HAP-1 (cell line): ENCODE measurements at regions not wholly inside any gene's neighbourhood (a gene's known extent, or its start where the extent isn't known, plus 50 kb on each side); places are given as distances from the start of the nearest gene placed in this dataset.

Experiments used
- DNase-seq, 2 experiments: peaks; one replicate each; pipeline ENCODE4 v3.0.0-alpha.2; 2016 to 2020; ENCODE audit warnings: low spot score in 2 of 2
- H3K27me3 ChIP-seq: fragments of 250-450 bp; sonication (Bioruptor Pico); 2 replicates; pipeline ENCODE4 v1.5.1; 2020; ENCODE audit warnings: low read depth, mild to moderate bottlenecking, moderate library complexity
- H3K36me3 ChIP-seq: fragments of 250-450 bp; sonication (Bioruptor Pico); replicated peaks from 2 replicates; pipeline ENCODE4 v1.5.1; 2020; ENCODE audit warnings: mild to moderate bottlenecking
- H3K4me1 ChIP-seq: fragments of 250-450 bp; sonication (Bioruptor Pico); 2 replicates; pipeline ENCODE4 v1.5.1; 2020; ENCODE audit warnings: mild to moderate bottlenecking
- H3K4me3 ChIP-seq: fragments of 250-450 bp; sonication (Bioruptor Pico); 2 replicates; pipeline ENCODE4 v1.5.1; 2020; ENCODE audit warnings: mild to moderate bottlenecking, moderate library complexity
- H3K9me3 ChIP-seq: fragments of 250-450 bp; sonication (Bioruptor Pico); 2 replicates; pipeline ENCODE4 v1.5.1; 2020; ENCODE audit warnings: mild to moderate bottlenecking, moderate library complexity
- in situ Hi-C: fragments of 300-500 bp; cut with MboI; formaldehyde crosslinking; loops from 3 replicates; pipeline ENCODE4 v1.14.3; 2020; ENCODE audit warnings: low sequenced_read_pairs, inconsistent platforms, mixed read lengths

GRCh38 chr18:10113121-10114022 lies 199.6 kb downstream of the VAPA start:
- in situ Hi-C loops: no loop called here
- no peak for DNase-seq
- H3K4me1 ChIP-seq: no peaks in the 10 kb centered on the region
- H3K27me3 ChIP-seq: no peaks in the 10 kb centered on the region
- H3K36me3 ChIP-seq: no peaks in the 10 kb centered on the region
- no peak overlapping the region for H3K4me3 ChIP-seq
- H3K9me3 ChIP-seq: no peaks in the 10 kb centered on the region; the same call in 1 of the 2 replicates

- DNase-seq: no peak
- Histone ChIP-seq H3K4me3 (no peak overlapping the region), H3K36me3 (no peaks in the 10 kb centered on the region), H3K9me3 (peaks cover 4% of the 10 kb centered on the region; the same call in 1 of the 2 replicates), H3K4me1 (no peaks in the 10 kb centered on the region), H3K27me3 (no peaks in the 10 kb centered on the region)
- in situ Hi-C loops: no loop called here
Measured at GRCh38 chr18:10114717-10115463, 201.1 kb downstream of the VAPA start.

GRCh38 chr18:10116574-10116973 lies 202.8 kb downstream of the VAPA start:
- H3K4me1 ChIP-seq: peaks cover 4% of the 10 kb centered on the region
- no peaks in the 10 kb centered on the region for H3K36me3 ChIP-seq
- H3K9me3 ChIP-seq: peaks cover 4% of the 10 kb centered on the region; the same call in 1 of the 2 replicates
- no peaks in the 10 kb centered on the region for H3K27me3 ChIP-seq
- DNase-seq: no peak
- H3K4me3 ChIP-seq: no peak overlapping the region
- in situ Hi-C loops: no loop called here

GRCh38 chr18:10119528-10119927 lies 205.7 kb downstream of the VAPA start:
- DNase-seq: no peak
- no peak overlapping the region for H3K4me3 ChIP-seq
- H3K4me1 ChIP-seq: peaks cover 4% of the 10 kb centered on the region
- in situ Hi-C loops: no loop called here
- H3K27me3 ChIP-seq: no peaks in the 10 kb centered on the region
- H3K9me3 ChIP-seq: peaks cover 4% of the 10 kb centered on the region; the same call in 1 of the 2 replicates
- no peaks in the 10 kb centered on the region for H3K36me3 ChIP-seq

GRCh38 chr18:10119991-10120390 lies 206.2 kb downstream of the VAPA start:
- DNase-seq: peak in 1 of 2 experiments; percentile 36
- H3K27me3 ChIP-seq: no peaks in the 10 kb centered on the region
- H3K36me3 ChIP-seq: no peaks in the 10 kb centered on the region
- no peak overlapping the region for H3K4me3 ChIP-seq
- in situ Hi-C loops: no loop called here
- H3K9me3 ChIP-seq: peaks cover 4% of the 10 kb centered on the region; the same call in 1 of the 2 replicates
- H3K4me1 ChIP-seq: peaks cover 4% of the 10 kb centered on the region

- H3K4me3 ChIP-seq: no peak overlapping the region
- peaks cover 4% of the 10 kb centered on the region; the same call in 1 of the 2 replicates for H3K9me3 ChIP-seq
- H3K4me1 ChIP-seq: peaks cover 4% of the 10 kb centered on the region
- no peak for DNase-seq
- in situ Hi-C loops: no loop called here
- no peaks in the 10 kb centered on the region for H3K36me3 ChIP-seq
- H3K27me3 ChIP-seq: no peaks in the 10 kb centered on the region
Measured at GRCh38 chr18:10120622-10121021, 206.8 kb downstream of the VAPA start.

GRCh38 chr18:10121028-10121427 lies 207.2 kb downstream of the VAPA start:
- H3K9me3 ChIP-seq: peaks cover 4% of the 10 kb centered on the region; the same call in 1 of the 2 replicates
- in situ Hi-C loops: no loop called here
- no peak overlapping the region for H3K4me3 ChIP-seq
- peaks cover 4% of the 10 kb centered on the region for H3K4me1 ChIP-seq
- no peaks in the 10 kb centered on the region for H3K36me3 ChIP-seq
- DNase-seq: no peak
- no peaks in the 10 kb centered on the region; the same call in 1 of the 2 replicates for H3K27me3 ChIP-seq

GRCh38 chr18:10121786-10122515 lies 208.1 kb downstream of the VAPA start:
- peaks cover 4% of the 10 kb centered on the region; the same call in 1 of the 2 replicates for H3K9me3 ChIP-seq
- in situ Hi-C loops: no loop called here
- H3K4me3 ChIP-seq: no peak overlapping the region
- peaks cover 4% of the 10 kb centered on the region for H3K4me1 ChIP-seq
- DNase-seq: no peak
- no peaks in the 10 kb centered on the region; the same call in 1 of the 2 replicates for H3K27me3 ChIP-seq
- no peaks in the 10 kb centered on the region for H3K36me3 ChIP-seq

- in situ Hi-C loops: no loop called here
- peaks cover 4% of the 10 kb centered on the region; the same call in 1 of the 2 replicates for H3K9me3 ChIP-seq
Measured at GRCh38 chr18:10122988-10123950, 209.5 kb downstream of the VAPA start.

GRCh38 chr18:10124071-10124470 lies 210.3 kb downstream of the VAPA start:
- H3K27me3 ChIP-seq: no peaks in the 10 kb centered on the region; the same call in 1 of the 2 replicates
- H3K4me1 ChIP-seq: peaks cover 4% of the 10 kb centered on the region
- in situ Hi-C loops: no loop called here
- no peak for DNase-seq
- no peaks in the 10 kb centered on the region for H3K36me3 ChIP-seq
- H3K4me3 ChIP-seq: no peak overlapping the region
- peaks cover 4% of the 10 kb centered on the region; the same call in 1 of the 2 replicates for H3K9me3 ChIP-seq

More at GRCh38 chr18:10122988-10123950, 209.5 kb downstream of the VAPA start:
- no peak for DNase-seq
- H3K4me1 ChIP-seq: peaks cover 4% of the 10 kb centered on the region
- H3K4me3 ChIP-seq: no peak overlapping the region
- H3K36me3 ChIP-seq: no peaks in the 10 kb centered on the region
- H3K27me3 ChIP-seq: no peaks in the 10 kb centered on the region; the same call in 1 of the 2 replicates

- in situ Hi-C loops: no loop called here
- Histone ChIP-seq H3K4me1 (peaks cover 4% of the 10 kb centered on the region), H3K27me3 (no peaks in the 10 kb centered on the region; the same call in 1 of the 2 replicates), H3K9me3 (peaks cover 2% of the 10 kb centered on the region; the same call in 1 of the 2 replicates), H3K36me3 (no peaks in the 10 kb centered on the region), H3K4me3 (no peak overlapping the region)
- no peak for DNase-seq
Measured at GRCh38 chr18:10124557-10124956, 210.7 kb downstream of the VAPA start.

GRCh38 chr18:10124967-10125366 lies 211.2 kb downstream of the VAPA start:
- Histone ChIP-seq H3K27me3 (no peaks in the 10 kb centered on the region; the same call in 1 of the 2 replicates), H3K9me3 (no peaks in the 10 kb centered on the region), H3K4me3 (no peak overlapping the region), H3K36me3 (no peaks in the 10 kb centered on the region), H3K4me1 (peaks cover 4% of the 10 kb centered on the region)
- in situ Hi-C loops: no loop called here
- no peak for DNase-seq
